ENCODE measurements at regions not wholly inside any gene's neighbourhood (a gene's known extent, or its start where the extent isn't known, plus 50 kb on each side); places are given as distances from the start of the nearest gene placed in this dataset.

GRCh38 chr2:59827677-59828076 is 725.8 kb downstream of the BCL11A start (continued):
- TF ChIP-seq, protein P1, sequence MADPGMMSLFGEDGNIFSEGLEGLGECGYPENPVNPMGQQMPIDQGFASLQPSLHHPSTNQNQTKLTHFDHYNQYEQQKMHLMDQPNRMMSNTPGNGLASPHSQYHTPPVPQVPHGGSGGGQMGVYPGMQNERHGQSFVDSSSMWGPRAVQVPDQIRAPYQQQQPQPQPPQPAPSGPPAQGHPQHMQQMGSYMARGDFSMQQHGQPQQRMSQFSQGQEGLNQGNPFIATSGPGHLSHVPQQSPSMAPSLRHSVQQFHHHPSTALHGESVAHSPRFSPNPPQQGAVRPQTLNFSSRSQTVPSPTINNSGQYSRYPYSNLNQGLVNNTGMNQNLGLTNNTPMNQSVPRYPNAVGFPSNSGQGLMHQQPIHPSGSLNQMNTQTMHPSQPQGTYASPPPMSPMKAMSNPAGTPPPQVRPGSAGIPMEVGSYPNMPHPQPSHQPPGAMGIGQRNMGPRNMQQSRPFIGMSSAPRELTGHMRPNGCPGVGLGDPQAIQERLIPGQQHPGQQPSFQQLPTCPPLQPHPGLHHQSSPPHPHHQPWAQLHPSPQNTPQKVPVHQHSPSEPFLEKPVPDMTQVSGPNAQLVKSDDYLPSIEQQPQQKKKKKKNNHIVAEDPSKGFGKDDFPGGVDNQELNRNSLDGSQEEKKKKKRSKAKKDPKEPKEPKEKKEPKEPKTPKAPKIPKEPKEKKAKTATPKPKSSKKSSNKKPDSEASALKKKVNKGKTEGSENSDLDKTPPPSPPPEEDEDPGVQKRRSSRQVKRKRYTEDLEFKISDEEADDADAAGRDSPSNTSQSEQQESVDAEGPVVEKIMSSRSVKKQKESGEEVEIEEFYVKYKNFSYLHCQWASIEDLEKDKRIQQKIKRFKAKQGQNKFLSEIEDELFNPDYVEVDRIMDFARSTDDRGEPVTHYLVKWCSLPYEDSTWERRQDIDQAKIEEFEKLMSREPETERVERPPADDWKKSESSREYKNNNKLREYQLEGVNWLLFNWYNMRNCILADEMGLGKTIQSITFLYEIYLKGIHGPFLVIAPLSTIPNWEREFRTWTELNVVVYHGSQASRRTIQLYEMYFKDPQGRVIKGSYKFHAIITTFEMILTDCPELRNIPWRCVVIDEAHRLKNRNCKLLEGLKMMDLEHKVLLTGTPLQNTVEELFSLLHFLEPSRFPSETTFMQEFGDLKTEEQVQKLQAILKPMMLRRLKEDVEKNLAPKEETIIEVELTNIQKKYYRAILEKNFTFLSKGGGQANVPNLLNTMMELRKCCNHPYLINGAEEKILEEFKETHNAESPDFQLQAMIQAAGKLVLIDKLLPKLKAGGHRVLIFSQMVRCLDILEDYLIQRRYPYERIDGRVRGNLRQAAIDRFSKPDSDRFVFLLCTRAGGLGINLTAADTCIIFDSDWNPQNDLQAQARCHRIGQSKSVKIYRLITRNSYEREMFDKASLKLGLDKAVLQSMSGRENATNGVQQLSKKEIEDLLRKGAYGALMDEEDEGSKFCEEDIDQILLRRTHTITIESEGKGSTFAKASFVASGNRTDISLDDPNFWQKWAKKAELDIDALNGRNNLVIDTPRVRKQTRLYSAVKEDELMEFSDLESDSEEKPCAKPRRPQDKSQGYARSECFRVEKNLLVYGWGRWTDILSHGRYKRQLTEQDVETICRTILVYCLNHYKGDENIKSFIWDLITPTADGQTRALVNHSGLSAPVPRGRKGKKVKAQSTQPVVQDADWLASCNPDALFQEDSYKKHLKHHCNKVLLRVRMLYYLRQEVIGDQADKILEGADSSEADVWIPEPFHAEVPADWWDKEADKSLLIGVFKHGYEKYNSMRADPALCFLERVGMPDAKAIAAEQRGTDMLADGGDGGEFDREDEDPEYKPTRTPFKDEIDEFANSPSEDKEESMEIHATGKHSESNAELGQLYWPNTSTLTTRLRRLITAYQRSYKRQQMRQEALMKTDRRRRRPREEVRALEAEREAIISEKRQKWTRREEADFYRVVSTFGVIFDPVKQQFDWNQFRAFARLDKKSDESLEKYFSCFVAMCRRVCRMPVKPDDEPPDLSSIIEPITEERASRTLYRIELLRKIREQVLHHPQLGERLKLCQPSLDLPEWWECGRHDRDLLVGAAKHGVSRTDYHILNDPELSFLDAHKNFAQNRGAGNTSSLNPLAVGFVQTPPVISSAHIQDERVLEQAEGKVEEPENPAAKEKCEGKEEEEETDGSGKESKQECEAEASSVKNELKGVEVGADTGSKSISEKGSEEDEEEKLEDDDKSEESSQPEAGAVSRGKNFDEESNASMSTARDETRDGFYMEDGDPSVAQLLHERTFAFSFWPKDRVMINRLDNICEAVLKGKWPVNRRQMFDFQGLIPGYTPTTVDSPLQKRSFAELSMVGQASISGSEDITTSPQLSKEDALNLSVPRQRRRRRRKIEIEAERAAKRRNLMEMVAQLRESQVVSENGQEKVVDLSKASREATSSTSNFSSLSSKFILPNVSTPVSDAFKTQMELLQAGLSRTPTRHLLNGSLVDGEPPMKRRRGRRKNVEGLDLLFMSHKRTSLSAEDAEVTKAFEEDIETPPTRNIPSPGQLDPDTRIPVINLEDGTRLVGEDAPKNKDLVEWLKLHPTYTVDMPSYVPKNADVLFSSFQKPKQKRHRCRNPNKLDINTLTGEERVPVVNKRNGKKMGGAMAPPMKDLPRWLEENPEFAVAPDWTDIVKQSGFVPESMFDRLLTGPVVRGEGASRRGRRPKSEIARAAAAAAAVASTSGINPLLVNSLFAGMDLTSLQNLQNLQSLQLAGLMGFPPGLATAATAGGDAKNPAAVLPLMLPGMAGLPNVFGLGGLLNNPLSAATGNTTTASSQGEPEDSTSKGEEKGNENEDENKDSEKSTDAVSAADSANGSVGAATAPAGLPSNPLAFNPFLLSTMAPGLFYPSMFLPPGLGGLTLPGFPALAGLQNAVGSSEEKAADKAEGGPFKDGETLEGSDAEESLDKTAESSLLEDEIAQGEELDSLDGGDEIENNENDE (IDR thresholded peaks at IDR 0.05; ENCODE audit: insufficient replicate concordance, low read length), result no peak
- TF ChIP-seq KDM4A (IDR thresholded peaks at IDR 0.05; ENCODE audit: low read depth, low read length, severe bottlenecking) (no peak), CTBP2 (IDR thresholded peaks at IDR 0.05; ENCODE audit: borderline replicate concordance, insufficient read depth, insufficient read length, low read length) (no peak), SP1 (IDR thresholded peaks at IDR 0.05; ENCODE audit: low read depth, low read length) (no peak), ZNF274 (IDR thresholded peaks at IDR 0.05; ENCODE audit: borderline replicate concordance, extremely low read depth, low read length) (no peak), EZH2 (IDR thresholded peaks at IDR 0.05; ENCODE audit: low read depth, low read length, severe bottlenecking) (no peak), TEAD4 (IDR thresholded peaks at IDR 0.05; ENCODE audit: low read depth, low read length) (no peak), BRCA1 (IDR thresholded peaks at IDR 0.05; ENCODE audit: low read depth, low read length) (no peak), GABPA (IDR thresholded peaks at IDR 0.05; ENCODE audit: borderline replicate concordance, insufficient read depth, low read length) (no peak)
- TF ChIP-seq, protein P2, sequence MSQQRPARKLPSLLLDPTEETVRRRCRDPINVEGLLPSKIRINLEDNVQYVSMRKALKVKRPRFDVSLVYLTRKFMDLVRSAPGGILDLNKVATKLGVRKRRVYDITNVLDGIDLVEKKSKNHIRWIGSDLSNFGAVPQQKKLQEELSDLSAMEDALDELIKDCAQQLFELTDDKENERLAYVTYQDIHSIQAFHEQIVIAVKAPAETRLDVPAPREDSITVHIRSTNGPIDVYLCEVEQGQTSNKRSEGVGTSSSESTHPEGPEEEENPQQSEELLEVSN (IDR thresholded peaks at IDR 0.05), result no peak
